GM10248 (cell line): ENCODE measurements at regions not wholly inside any gene's neighbourhood (a gene's known extent, or its start where the extent isn't known, plus 50 kb on each side); places are given as distances from the start of the nearest gene placed in this dataset.

Experiments used
- CTCF ChIA-PET: fragments of 300-600 bp; sonication (Branson Sonifier 250); formaldehyde crosslinking; extraction: SDS; loops from one replicate; lab custom pipeline; 2021; ENCODE audit warnings: antibody characterized with exemption; lab: Yijun Ruan, JAX
- POLR2A ChIA-PET: fragments of 350-650 bp; sonication (Branson Sonifier 250); formaldehyde crosslinking; extraction: SDS; loops from one replicate; lab custom pipeline; 2020; ENCODE audit warnings: antibody characterized with exemption; lab: Yijun Ruan, JAX
- DNase-seq: peaks from one replicate; pipeline ENCODE4 v3.0.0; 2012; ENCODE audit errors: extremely low spot score
- CTCF ChIP-seq: IDR thresholded peaks from 2 replicates; pipeline ENCODE4 v1.5.1; 2012; ENCODE audit warnings: mild to moderate bottlenecking, low read depth; ENCODE audit errors: extremely low read depth, missing control alignments, control extremely low read depth

GRCh38 chr22:23002612-23003180 lies 67.6 kb upstream of the GNAZ start:
- POLR2A ChIA-PET = no interaction called here
- CTCF ChIA-PET = interaction anchor here (0.9 kb wide), 1 partner anchor 9 kb away, joined by 3 read pairs; no protein-coding TSS in a partner anchor
- no peak for DNase-seq
- TF ChIP-seq CTCF = no peak

- POLR2A ChIA-PET = no interaction called here
- DNase-seq = no peak
- CTCF ChIA-PET = interaction anchor here (0.7 to 1.2 kb wide), 2 partner anchors 13 to 48 kb away, joined by 3 to 4 read pairs; no protein-coding TSS in a partner anchor
- TF ChIP-seq CTCF = no peak
Measured at GRCh38 chr22:23007823-23008222, 62.5 kb upstream of the GNAZ start.

- no peak for DNase-seq
- ChIA-PET POLR2A (no interaction called here), CTCF (no interaction called here)
- no peak for TF ChIP-seq CTCF
Measured at GRCh38 chr22:23008896-23009295, 61.4 kb upstream of the GNAZ start.
